ENCODE measurements at regions not wholly inside any gene's neighbourhood (a gene's known extent, or its start where the extent isn't known, plus 50 kb on each side); places are given as distances from the start of the nearest gene placed in this dataset.

DNA sequence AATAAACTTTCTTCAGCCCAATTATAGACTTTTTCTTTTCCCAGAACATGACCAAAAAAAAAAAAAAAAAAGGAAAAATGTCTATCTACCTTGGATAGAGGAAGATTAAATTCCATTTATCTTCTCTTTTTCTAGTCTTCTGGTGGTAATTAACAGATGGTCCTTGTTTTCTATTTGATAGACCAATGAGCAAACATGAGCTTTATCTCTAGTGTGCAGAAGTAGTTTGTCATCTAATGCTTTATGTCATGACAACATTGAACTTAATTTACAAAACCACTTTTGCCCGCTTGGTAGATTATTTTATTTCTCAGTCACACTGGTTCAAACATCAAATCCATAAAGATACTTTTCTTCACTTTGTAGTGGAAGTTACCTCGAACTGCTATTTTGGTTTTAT is 69.5 kb upstream of the ELL2 start:
- DNase-seq (ENCODE audit: low spot score), result no peak

GRCh38 chr5:96026406-96027041 is 64.9 kb upstream of the ELL2 start:
- no peak for DNase-seq (ENCODE audit: low spot score)

GRCh38 chr5:96024683-96025475 is 63.2 kb upstream of the ELL2 start:
- DNase-seq (ENCODE audit: low spot score), result no peak

GRCh38 chr5:96023518-96023917 is 61.9 kb upstream of the ELL2 start:
- no peak for DNase-seq (ENCODE audit: low spot score)

DNA sequence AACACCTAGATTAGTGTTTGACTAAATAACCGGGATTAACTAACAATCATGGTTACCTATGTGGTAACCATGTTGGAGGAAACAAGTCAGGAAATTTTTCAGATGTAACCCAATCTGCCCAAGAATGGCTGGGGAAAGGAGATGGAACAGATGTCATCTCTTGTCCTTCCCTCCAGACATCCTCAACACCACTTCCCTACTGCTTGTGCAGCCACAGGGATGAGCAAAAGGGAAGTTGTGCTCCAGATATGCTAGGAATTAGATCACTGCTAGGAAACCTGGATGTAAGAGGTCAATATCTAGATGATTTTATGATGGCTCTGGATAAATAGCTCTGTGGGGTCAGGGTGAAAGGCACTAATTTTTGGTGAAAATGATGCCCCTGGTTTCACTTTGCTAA is 61.3 kb upstream of the ELL2 start:
- DNase-seq (ENCODE audit: low spot score), result no peak

GRCh38 chr5:96017951-96018350 is 56.3 kb upstream of the ELL2 start:
- no peak for DNase-seq (ENCODE audit: low spot score)

DNA sequence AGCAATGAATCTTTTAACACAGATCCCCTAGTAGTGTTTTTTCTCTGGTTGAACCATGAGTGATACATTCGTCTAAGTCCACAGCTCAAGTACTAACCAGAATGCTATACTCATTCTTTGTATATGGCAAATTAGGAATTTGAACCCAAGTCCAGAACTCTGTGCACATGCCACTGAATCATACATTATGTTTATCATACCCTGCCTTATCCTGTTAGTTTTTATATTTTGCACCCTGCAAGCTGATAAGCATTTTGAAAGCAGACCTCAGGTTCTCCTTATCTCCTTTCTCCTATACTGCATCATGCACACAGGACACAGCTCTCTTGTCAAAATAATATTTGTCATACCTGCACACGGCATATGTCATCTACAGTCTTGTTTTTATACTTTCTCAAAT is 54.6 kb upstream of the ELL2 start:
- no peak for DNase-seq (ENCODE audit: low spot score)

- no peak for DNase-seq (ENCODE audit: low spot score)
Measured at GRCh38 chr5:96015709-96016108, 54.1 kb upstream of the ELL2 start.

DNA sequence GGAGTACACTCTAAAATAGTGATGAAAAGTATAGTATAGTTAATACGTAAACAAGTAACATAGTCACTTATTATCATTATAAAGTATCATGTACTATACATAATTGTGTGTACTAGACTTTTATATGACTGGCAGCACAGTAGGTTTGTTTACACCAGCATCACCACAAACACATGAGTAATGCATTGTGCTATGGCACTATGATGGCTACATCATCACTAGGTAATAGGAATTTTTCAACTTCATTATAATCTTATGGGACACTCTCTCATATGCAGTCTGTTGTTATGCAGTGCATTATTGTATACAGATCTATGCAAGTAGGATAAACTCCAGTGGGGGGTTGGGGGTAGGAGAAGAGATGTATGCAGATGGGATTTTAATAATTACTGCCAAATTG is 52.7 kb upstream of the ELL2 start:
- DNase-seq (ENCODE audit: low spot score), result no peak

DNA sequence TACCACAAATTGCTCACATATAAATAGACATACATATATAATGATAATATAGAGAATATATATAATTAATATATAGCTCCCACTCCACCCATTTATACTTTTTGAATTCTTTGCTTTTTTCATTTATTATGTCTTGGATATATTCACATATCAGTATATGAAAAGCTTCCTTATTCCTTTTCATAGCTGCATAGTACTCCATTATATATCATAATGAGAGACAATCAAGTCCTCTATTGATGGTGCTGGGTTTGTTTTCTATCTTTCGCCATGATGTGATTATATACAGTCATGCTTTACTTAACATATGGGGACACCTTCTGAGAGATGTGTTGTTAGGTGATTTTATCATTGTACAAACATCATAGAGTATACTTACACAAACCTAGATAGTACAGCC is 51.6 kb upstream of the ELL2 start:
- DNase-seq (ENCODE audit: low spot score), result no peak

DNA sequence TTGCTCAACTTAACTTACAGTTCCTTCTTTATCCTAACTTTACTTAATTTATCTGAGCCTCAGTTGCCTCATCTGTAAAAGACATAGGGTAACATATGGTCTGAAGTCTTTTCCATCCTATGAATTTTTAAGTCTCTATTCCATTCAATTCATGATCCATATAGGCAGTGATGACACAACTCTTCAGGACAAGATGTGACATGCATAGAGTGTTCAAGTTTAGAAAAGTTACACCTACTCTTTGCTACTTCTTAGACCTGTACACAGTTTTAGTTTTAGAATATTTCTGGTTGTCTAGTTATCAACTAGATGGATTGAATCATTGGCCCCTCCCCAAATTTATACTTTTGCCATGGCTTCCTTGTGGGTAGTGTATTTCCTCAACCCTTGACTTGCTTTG is 50.7 kb upstream of the ELL2 start:
- DNase-seq (ENCODE audit: low spot score), result no peak
